HG03521 (cell line): ENCODE measurements at regions not wholly inside any gene's neighbourhood (a gene's known extent, or its start where the extent isn't known, plus 50 kb on each side); places are given as distances from the start of the nearest gene placed in this dataset.

Source experiments
- ATAC-seq: cut with Tn5 transposase; IDR thresholded peaks from one replicate; pipeline ENCODE4 v1.9.1; 2021; ENCODE audit warnings: mild to moderate bottlenecking, moderate library complexity; ENCODE audit not compliant: unreplicated experiment

GRCh38 chr18:24818441-24818840 lies 358.0 kb downstream of the HRH4 start:
- no peak for ATAC-seq

DNA sequence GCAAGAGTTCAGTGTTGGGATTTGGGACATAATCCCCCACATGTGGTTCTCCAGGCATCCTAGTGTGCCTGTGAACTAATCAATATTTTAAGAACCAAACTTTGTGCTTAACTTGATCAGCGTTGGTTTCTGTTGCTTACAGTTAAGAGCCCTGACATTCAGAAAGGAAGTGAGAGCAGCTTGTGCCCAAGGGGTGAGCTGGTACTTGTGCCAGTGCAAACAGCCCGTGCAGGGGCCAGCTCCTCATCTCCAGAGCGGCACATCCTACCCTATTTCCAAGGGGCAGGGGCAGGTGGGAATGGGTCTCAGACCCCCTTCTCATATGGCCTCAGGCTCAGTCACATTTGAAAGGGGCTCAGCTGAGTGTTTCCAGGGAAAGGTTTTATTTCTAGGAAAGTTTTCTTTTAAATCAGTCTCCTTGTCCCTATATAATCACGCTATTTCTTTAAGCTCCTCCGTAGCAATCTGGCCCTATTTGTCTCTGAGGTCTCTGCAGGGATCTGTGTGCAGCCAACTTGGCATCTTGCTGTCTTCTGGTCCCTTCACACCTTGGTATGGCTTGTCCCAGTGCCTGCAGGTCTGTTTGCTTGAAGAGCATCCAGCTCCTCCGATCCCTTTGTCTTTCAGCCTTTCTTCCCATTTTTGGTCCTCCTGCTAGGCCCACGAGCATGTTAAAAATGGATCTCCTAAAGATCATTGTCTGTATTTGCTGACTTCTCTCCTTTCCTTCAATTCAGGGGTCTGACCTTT lies 358.9 kb downstream of the HRH4 start:
- ATAC-seq = no peak

- ATAC-seq = no peak
Observed at GRCh38 chr18:24825397-24825796, 365.0 kb downstream of the HRH4 start.

DNA sequence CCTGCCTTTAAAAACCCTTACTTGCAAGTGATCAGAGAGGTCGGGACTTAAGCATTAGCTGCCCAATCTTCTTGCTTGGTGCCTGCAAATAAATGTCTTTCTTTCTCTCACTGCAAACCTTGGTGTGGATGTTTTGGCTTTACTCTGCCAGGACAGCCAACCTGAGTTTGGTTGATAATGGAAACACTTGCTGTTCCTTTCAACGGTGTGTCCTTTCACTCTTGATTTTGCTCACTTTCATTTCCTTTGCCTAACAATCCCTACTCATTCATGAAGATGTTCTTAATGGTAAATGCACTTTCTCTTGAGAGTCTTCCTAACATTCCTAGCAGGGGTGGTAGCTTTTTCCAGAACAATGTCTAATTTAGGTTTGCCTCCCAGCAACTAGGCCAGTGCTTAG lies 366.2 kb downstream of the HRH4 start:
- ATAC-seq = no peak

GRCh38 chr18:24827501-24827900 lies 367.1 kb downstream of the HRH4 start:
- no peak for ATAC-seq

GRCh38 chr18:24831081-24831480 lies 370.6 kb downstream of the HRH4 start:
- ATAC-seq = no peak

- ATAC-seq = no peak
Observed at GRCh38 chr18:24831871-24832665, 371.6 kb downstream of the HRH4 start.

DNA sequence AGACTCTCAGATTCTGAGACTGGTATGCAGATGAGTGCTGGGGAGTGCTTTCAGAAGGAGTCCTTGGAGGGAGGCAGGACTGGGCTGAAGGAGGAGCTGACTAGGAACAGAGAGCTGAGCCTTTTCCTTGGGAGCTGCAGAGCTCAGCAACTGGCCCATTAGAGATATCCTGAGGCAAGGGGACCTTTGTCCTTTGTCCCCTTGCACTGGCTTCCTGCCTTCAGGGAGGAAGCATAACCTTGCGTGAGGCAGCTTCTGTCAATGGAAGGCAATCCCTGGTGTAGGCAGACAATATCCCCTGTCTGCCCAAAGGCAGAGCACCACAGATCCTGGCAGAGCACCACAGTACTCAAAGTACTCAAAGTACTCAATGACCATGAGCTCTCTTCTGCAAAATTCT lies 375.3 kb downstream of the HRH4 start:
- no peak for ATAC-seq

DNA sequence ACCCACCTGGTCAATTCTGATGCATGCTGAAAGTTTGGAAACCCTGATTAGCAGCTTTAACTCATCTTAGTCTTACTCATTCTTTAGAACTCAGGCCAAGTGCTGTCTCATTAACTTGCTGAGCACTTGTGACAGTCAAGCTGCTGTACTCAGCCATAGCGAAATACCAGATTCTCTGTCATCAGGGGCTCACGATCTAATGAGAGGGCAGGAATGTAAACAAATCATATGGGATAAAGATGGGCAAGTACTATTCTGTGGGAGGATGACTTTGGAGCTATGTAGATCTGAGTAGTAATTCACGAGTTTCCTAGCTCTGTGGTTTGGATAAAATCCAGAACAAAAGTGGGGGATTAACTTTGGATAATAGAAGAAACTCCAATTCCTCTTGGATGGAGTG lies 376.6 kb downstream of the HRH4 start:
- ATAC-seq = no peak

- ATAC-seq = no peak
Observed at GRCh38 chr18:24840051-24840450, 379.6 kb downstream of the HRH4 start.

DNA sequence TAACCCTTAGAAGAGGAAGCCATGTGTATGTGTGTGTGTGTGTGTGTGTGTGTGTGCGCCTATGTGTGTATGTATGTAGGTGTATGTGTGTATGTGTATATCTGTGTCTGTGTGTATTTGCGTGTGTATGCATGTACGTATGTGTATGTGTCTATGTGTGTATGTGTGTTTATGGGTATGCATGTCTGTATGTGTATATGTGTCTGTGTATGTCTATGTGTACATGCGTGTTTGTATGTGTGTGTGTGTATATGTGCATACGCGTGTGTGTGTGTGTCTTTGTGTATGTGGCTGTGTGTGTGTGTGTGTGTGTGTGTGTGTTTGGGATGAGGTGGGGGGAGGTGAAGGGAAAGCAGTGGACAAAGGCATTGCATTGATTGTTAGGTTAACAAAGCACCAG lies 380.2 kb downstream of the HRH4 start:
- ATAC-seq = no peak

GRCh38 chr18:24841536-24841935 lies 381.1 kb downstream of the HRH4 start:
- ATAC-seq = no peak

GRCh38 chr18:24843123-24843522 lies 382.7 kb downstream of the HRH4 start:
- ATAC-seq = no peak

- no peak for ATAC-seq
Observed at GRCh38 chr18:24846138-24846537, 385.7 kb downstream of the HRH4 start.

DNA sequence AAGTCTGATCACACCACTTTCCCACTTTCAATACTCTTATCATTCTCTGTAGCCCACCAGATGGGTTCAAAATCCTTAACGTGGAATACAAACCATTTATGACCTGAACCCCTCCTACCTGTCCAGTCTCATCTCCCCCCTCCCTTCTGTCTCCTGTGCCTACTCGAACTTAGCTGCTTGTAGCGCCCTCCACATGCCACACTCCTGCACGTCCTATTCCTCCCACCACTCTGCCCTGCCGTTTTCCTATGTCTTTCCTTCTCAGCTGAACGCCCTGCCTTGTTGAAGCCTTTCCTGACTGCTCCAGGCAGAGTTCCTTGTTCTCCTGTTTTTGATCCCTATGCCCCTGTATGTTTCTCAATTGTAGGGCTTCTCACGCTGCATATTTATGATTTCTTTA lies 390.1 kb downstream of the HRH4 start:
- no peak for ATAC-seq

DNA sequence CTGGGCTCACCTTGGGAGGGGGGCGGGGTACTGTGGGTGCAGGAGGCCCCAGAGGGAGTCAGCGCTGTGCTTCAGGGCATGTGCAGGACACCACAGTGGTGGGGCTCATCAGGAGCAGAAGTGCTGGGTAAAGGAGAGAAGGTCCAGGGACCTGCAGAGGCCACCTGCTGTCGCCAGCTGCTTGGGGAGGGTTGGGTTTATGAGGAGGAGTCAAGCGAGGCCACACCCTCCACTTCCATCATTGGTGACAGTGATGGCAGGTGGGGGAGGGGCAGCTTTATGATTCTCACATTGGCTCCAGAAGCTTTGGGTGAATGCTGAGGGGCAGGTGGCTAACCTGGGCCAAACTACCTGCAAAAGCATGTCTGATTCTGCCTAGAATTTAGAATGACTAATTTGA lies 392.6 kb downstream of the HRH4 start:
- no peak for ATAC-seq

- ATAC-seq = no peak
Observed at GRCh38 chr18:24860978-24861680, 400.7 kb downstream of the HRH4 start.

GRCh38 chr18:24862201-24862816 lies 401.9 kb downstream of the HRH4 start:
- ATAC-seq = no peak

DNA sequence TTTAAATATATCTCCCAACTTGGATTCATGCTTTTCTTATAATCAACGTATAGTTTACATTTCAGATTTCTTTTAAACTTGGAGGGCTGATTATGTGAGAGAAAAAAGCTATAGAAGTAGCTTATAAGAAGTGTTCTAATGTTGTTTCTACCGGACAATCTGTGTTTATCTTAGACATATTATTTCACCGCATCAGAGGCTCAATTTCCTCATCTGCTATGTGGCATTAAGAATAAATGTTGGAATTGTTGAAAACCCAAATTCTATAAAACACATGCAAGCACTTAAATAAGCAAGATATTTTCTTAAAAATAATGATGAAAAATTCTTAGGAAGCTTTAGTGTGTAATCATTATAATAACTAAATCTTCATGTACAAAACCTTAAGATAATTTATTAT lies 407.9 kb downstream of the HRH4 start:
- ATAC-seq = no peak

GRCh38 chr18:24868760-24869237 lies 408.4 kb downstream of the HRH4 start:
- ATAC-seq = no peak

DNA sequence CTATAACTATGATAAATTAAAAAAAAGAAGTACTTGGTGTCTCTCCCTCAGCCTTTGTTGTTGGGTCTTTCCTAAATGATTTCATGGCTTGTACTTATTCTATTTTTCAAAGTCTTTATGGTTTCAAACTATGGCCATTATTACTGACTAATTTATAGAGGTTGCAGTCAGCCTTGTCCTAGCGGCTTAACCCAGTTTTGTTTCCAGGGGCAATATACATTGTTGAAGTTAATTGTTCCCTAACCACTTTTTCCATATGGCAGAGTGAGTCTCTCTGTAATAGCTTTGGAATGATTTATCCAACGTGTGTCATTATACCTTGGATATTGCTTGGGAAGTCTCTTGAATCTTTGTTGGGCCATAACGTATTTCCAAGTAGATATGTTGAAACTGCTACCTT lies 408.8 kb downstream of the HRH4 start:
- ATAC-seq = no peak
